Kidney capillary endothelial cell (primary cell): ENCODE measurements at regions not wholly inside any gene's neighbourhood (a gene's known extent, or its start where the extent isn't known, plus 50 kb on each side); places are given as distances from the start of the nearest gene placed in this dataset.

Experiments used
- DNase-seq: peaks from one replicate; pipeline ENCODE4 v3.0.0-alpha.2; 2018; ENCODE audit warnings: low spot score

GRCh38 chr5:74288448-74289108 is 351.9 kb downstream of the ENC1 start:
- no peak for DNase-seq

- DNase-seq: no peak
These were observed 352.5 kb downstream of the ENC1 start for GRCh38 chr5:74288038-74288437.

- no peak for DNase-seq
These were observed 353.5 kb downstream of the ENC1 start for GRCh38 chr5:74286734-74287695.

- no peak for DNase-seq
These were observed 354.8 kb downstream of the ENC1 start for GRCh38 chr5:74285675-74286280.

GRCh38 chr5:74282490-74282889 is 358.0 kb downstream of the ENC1 start:
- no peak for DNase-seq

- DNase-seq: no peak
These were observed 359.4 kb downstream of the ENC1 start for GRCh38 chr5:74281166-74281565.

- DNase-seq: no peak
These were observed 360.2 kb downstream of the ENC1 start for GRCh38 chr5:74280306-74280705.

GRCh38 chr5:74279244-74279643 is 361.3 kb downstream of the ENC1 start:
- DNase-seq: no peak

- no peak for DNase-seq
These were observed 363.1 kb downstream of the ENC1 start for GRCh38 chr5:74277418-74277817.

- no peak for DNase-seq
These were observed 365.1 kb downstream of the ENC1 start for GRCh38 chr5:74275171-74275992.

- DNase-seq: no peak
These were observed 366.2 kb downstream of the ENC1 start for GRCh38 chr5:74274326-74274725.

- no peak for DNase-seq
These were observed 367.6 kb downstream of the ENC1 start for GRCh38 chr5:74272831-74273451.

- no peak for DNase-seq
These were observed 368.3 kb downstream of the ENC1 start for GRCh38 chr5:74272024-74272775.

GRCh38 chr5:74268297-74268696 is 372.2 kb downstream of the ENC1 start:
- no peak for DNase-seq

GRCh38 chr5:74266836-74267235 is 373.7 kb downstream of the ENC1 start:
- no peak for DNase-seq

GRCh38 chr5:74266132-74266531 is 374.4 kb downstream of the ENC1 start:
- no peak for DNase-seq

GRCh38 chr5:74262544-74263207 is 377.9 kb downstream of the ENC1 start:
- no peak for DNase-seq

GRCh38 chr5:74261866-74262265 is 378.7 kb downstream of the ENC1 start:
- no peak for DNase-seq

- no peak for DNase-seq
These were observed 379.1 kb downstream of the ENC1 start for GRCh38 chr5:74261421-74261820.

- DNase-seq: no peak
These were observed 381.0 kb downstream of the ENC1 start for GRCh38 chr5:74259572-74259971.
